Activated CD4-positive, alpha-beta T cell treated with anti-CD3 and anti-CD28 coated beads, Interleukin-2, amount 10 ng/mL, durations not matched to agents 7 days and 5 days (primary cell): ENCODE measurements at regions not wholly inside any gene's neighbourhood (a gene's known extent, or its start where the extent isn't known, plus 50 kb on each side); places are given as distances from the start of the nearest gene placed in this dataset.

Source experiments
- CTCF ChIA-PET: fragments of 350-600 bp; sonication (Branson Sonifier 250); formaldehyde crosslinking; loops from one replicate; lab custom pipeline; 2021; ENCODE audit warnings: antibody characterized with exemption; lab: Charles Lee
- POLR2A ChIA-PET: fragments of 350-600 bp; sonication (Branson Sonifier 250); formaldehyde crosslinking; loops from one replicate; lab custom pipeline; 2021; ENCODE audit warnings: antibody characterized with exemption; lab: Charles Lee
- DNase-seq: peaks from one replicate; pipeline ENCODE4 v3.0.0-alpha.2; 2020
- H3K27ac Mint-ChIP-seq: one replicate; pipeline ENCODE4 v1.8.0; 2021; ENCODE audit warnings: mild to moderate bottlenecking, moderate library complexity, mixed read lengths
- H3K27me3 Mint-ChIP-seq: one replicate; pipeline ENCODE4 v1.8.0; 2021; ENCODE audit warnings: mixed read lengths
- H3K36me3 Mint-ChIP-seq: one replicate; pipeline ENCODE4 v1.8.0; 2021; ENCODE audit warnings: low read depth, mixed read lengths
- H3K4me1 Mint-ChIP-seq: one replicate; pipeline ENCODE4 v1.8.0; 2021; ENCODE audit warnings: mixed read lengths
- H3K4me3 Mint-ChIP-seq: one replicate; pipeline ENCODE4 v1.8.0; 2021; ENCODE audit warnings: mild to moderate bottlenecking, moderate library complexity, mixed read lengths
- H3K9me3 Mint-ChIP-seq: one replicate; pipeline ENCODE4 v1.8.0; 2021; ENCODE audit warnings: mixed read lengths

GRCh38 chr18:60007661-60008060, 107.9 kb downstream of the PMAIP1 start:
- H3K9me3 Mint-ChIP-seq: no peaks in the 10 kb centered on the region

GRCh38 chr18:60003610-60004185, 103.9 kb downstream of the PMAIP1 start:
- Mint-ChIP-seq H3K27ac (no peak overlapping the region), H3K9me3 (no peaks in the 10 kb centered on the region), H3K27me3 (peaks cover 17% of the 10 kb centered on the region), H3K4me1 (no peaks in the 10 kb centered on the region), H3K36me3 (no peaks in the 10 kb centered on the region), H3K4me3 (no peak overlapping the region)
- DNase-seq: no peak
- CTCF ChIA-PET: no interaction called here
- POLR2A ChIA-PET: no interaction called here

More at GRCh38 chr18:60007661-60008060, 107.9 kb downstream of the PMAIP1 start:
- Mint-ChIP-seq H3K27ac (no peak overlapping the region), H3K4me1 (no peaks in the 10 kb centered on the region), H3K27me3 (peaks cover 7% of the 10 kb centered on the region), H3K36me3 (no peaks in the 10 kb centered on the region), H3K4me3 (no peak overlapping the region)
- ChIA-PET POLR2A (no interaction called here), CTCF (no interaction called here)
- no peak for DNase-seq

DNA sequence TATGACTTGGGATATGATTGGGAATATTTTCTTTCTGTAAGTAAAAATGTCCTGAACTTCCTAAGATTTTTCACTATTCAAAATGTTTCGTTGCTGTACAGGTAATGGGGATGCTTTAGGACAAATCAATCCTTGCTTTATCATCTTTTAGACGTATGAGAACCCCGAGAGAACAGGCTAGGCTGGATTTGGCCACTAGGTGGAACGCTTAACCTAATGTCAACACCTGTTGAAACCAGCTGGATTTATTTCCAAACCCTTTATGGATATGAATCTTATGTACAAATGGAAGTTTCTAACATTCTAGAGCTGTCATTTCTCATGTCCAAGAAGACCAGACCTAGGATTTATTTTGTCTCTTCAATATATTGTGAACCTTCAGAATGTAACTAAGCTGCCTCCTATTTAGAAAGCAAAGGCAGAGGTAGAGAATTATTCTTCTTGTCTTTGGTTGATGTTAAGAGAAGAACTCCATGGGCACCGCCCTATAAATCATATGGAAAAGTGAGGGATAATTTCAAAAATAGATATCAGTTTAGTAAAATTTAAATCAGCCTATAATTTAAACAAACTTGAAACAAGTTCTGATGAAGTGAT, 96.7 kb downstream of the PMAIP1 start:
- H3K4me3 Mint-ChIP-seq: no peak overlapping the region
- H3K4me1 Mint-ChIP-seq: no peaks in the 10 kb centered on the region
- peak; percentile 16 for DNase-seq
- no peak overlapping the region for H3K27ac Mint-ChIP-seq
- POLR2A ChIA-PET: interaction anchor here (0.5 kb wide), 1 partner anchor 47 kb away, joined by 3 read pairs; no protein-coding TSS in a partner anchor
- no peaks in the 10 kb centered on the region for H3K36me3 Mint-ChIP-seq
- CTCF ChIA-PET: interaction anchor here (0.6 to 1.3 kb wide), 4 partner anchors 9 to 1246 kb away, joined by 3 to 5 read pairs (median 3); no protein-coding TSS in a partner anchor
- H3K9me3 Mint-ChIP-seq: no peaks in the 10 kb centered on the region
- peaks cover 41% of the 10 kb centered on the region for H3K27me3 Mint-ChIP-seq

- Mint-ChIP-seq H3K27me3 (peaks cover 45% of the 10 kb centered on the region), H3K4me1 (no peaks in the 10 kb centered on the region), H3K9me3 (no peaks in the 10 kb centered on the region), H3K4me3 (no peak overlapping the region), H3K27ac (no peak overlapping the region), H3K36me3 (no peaks in the 10 kb centered on the region)
- ChIA-PET POLR2A (no interaction called here), CTCF (no interaction called here)
- DNase-seq: no peak
Observed at GRCh38 chr18:59994357-59994756, 94.6 kb downstream of the PMAIP1 start.

DNA sequence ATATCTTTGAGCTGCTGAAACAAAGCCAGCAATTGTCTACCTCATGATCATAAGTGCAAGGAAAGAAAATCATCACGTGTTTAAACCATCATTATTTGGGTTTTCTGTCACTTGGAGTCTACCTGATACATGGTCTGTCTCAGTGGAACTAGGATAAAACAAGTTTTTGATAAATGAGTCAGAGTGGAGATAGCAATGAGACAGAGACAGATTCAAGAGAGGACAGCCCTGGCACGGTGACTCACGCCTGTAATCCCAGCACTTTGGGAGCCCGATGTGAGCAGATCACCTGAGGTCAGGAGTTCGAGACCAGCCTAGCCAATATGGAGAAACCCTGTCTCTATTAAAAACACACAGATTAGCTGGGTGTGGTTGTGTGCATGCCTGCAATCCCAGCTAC, 93.8 kb downstream of the PMAIP1 start:
- Mint-ChIP-seq H3K4me3 (no peak overlapping the region), H3K27ac (no peak overlapping the region), H3K27me3 (peaks cover 47% of the 10 kb centered on the region), H3K36me3 (no peaks in the 10 kb centered on the region), H3K4me1 (no peaks in the 10 kb centered on the region), H3K9me3 (no peaks in the 10 kb centered on the region)
- ChIA-PET CTCF (no interaction called here), POLR2A (no interaction called here)
- DNase-seq: no peak

- Mint-ChIP-seq H3K9me3 (no peaks in the 10 kb centered on the region), H3K4me1 (no peaks in the 10 kb centered on the region), H3K27ac (no peak overlapping the region), H3K27me3 (peaks cover 31% of the 10 kb centered on the region), H3K36me3 (no peaks in the 10 kb centered on the region), H3K4me3 (no peak overlapping the region)
- DNase-seq: no peak
- ChIA-PET POLR2A (no interaction called here), CTCF (interaction anchor here (0.7 kb wide), 1 partner anchor 1945 kb away, joined by 5 read pairs; no protein-coding TSS in a partner anchor)
Observed at GRCh38 chr18:59990121-59990823, 90.5 kb downstream of the PMAIP1 start.

GRCh38 chr18:59988098-59988706, 88.4 kb downstream of the PMAIP1 start:
- ChIA-PET POLR2A (no interaction called here), CTCF (interaction anchor here (0.7 to 0.8 kb wide), 5 partner anchors 8 to 542 kb away, joined by 3 to 4 read pairs (median 3); no protein-coding TSS in a partner anchor)
- Mint-ChIP-seq H3K27ac (no peak overlapping the region), H3K36me3 (no peaks in the 10 kb centered on the region), H3K27me3 (peaks cover 23% of the 10 kb centered on the region), H3K4me1 (no peaks in the 10 kb centered on the region), H3K4me3 (no peak overlapping the region), H3K9me3 (no peaks in the 10 kb centered on the region)
- peak; percentile 61 for DNase-seq

- H3K9me3 Mint-ChIP-seq: no peaks in the 10 kb centered on the region
- H3K4me1 Mint-ChIP-seq: no peaks in the 10 kb centered on the region
- no peaks in the 10 kb centered on the region for H3K36me3 Mint-ChIP-seq
Observed at GRCh38 chr18:59987102-59987501, 87.3 kb downstream of the PMAIP1 start.

GRCh38 chr18:59986139-59986538, 86.3 kb downstream of the PMAIP1 start:
- DNase-seq: no peak
- Mint-ChIP-seq H3K9me3 (no peaks in the 10 kb centered on the region), H3K27me3 (peaks cover 17% of the 10 kb centered on the region), H3K36me3 (no peaks in the 10 kb centered on the region), H3K4me1 (no peaks in the 10 kb centered on the region), H3K4me3 (no peak overlapping the region), H3K27ac (no peak overlapping the region)
- ChIA-PET CTCF (interaction anchor here (0.6 kb wide), 1 partner anchor 70 kb away, joined by 3 read pairs; no protein-coding TSS in a partner anchor), POLR2A (no interaction called here)

More at GRCh38 chr18:59987102-59987501, 87.3 kb downstream of the PMAIP1 start:
- ChIA-PET POLR2A (no interaction called here), CTCF (interaction anchor here (0.8 kb wide), 1 partner anchor 544 kb away, joined by 3 read pairs; no protein-coding TSS in a partner anchor)
- Mint-ChIP-seq H3K4me3 (no peak overlapping the region), H3K27me3 (peaks cover 17% of the 10 kb centered on the region), H3K27ac (no peak overlapping the region)
- no peak for DNase-seq

DNA sequence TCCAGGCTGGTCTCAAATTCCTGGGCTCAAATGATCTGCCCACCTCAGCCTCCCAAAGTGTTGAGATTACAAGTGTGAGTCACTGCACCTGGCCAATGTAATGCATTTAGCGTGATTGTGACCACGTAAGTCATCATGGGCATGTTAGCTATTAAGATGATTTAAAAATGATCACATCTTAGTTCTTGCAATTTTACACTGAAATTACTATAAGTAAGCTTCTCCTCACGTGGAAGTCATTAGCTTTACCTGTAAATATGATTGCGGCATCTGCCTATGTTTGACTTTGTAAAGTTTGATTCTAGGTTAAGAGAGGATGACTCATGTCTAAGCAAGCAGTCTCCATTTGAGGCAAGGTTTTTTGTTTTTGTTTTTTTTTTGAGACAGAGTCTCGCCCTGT, 85.5 kb downstream of the PMAIP1 start:
- ChIA-PET POLR2A (no interaction called here), CTCF (interaction anchor here (0.7 kb wide), 1 partner anchor 103 kb away, joined by 3 read pairs; no protein-coding TSS in a partner anchor)
- Mint-ChIP-seq H3K4me3 (no peak overlapping the region), H3K9me3 (no peaks in the 10 kb centered on the region), H3K36me3 (no peaks in the 10 kb centered on the region), H3K27ac (no peak overlapping the region), H3K4me1 (no peaks in the 10 kb centered on the region), H3K27me3 (peaks cover 12% of the 10 kb centered on the region)
- DNase-seq: no peak

GRCh38 chr18:59983506-59983905, 83.7 kb downstream of the PMAIP1 start:
- Mint-ChIP-seq H3K4me3 (no peak overlapping the region), H3K36me3 (no peaks in the 10 kb centered on the region), H3K4me1 (no peaks in the 10 kb centered on the region), H3K9me3 (no peaks in the 10 kb centered on the region), H3K27ac (no peak overlapping the region), H3K27me3 (peaks cover 5% of the 10 kb centered on the region)
- ChIA-PET CTCF (no interaction called here), POLR2A (no interaction called here)
- no peak for DNase-seq

- Mint-ChIP-seq H3K9me3 (no peaks in the 10 kb centered on the region), H3K4me3 (no peak overlapping the region), H3K27me3 (peaks cover 2% of the 10 kb centered on the region), H3K4me1 (no peaks in the 10 kb centered on the region), H3K27ac (no peak overlapping the region), H3K36me3 (no peaks in the 10 kb centered on the region)
- DNase-seq: no peak
- CTCF ChIA-PET: interaction anchor here (1.2 to 1.6 kb wide), 2 partner anchors 8 to 9 kb away, joined by 4 to 5 read pairs; no protein-coding TSS in a partner anchor
- POLR2A ChIA-PET: interaction anchor here (0.6 kb wide), 1 partner anchor 18 kb away, joined by 3 read pairs; no protein-coding TSS in a partner anchor
Observed at GRCh38 chr18:59980188-59980637, 80.4 kb downstream of the PMAIP1 start.
